Lower leg skin (tissue), 4 donors: ENCODE measurements at regions not wholly inside any gene's neighbourhood (a gene's known extent, or its start where the extent isn't known, plus 50 kb on each side); places are given as distances from the start of the nearest gene placed in this dataset.

Experiments
- DNase-seq, 2 donors: peaks; one replicate each; pipeline ENCODE4 v3.0.0-alpha.2; 2019; ENCODE audit warnings: low spot score in 2 of 2
- H3K4me3 ChIP-seq: fragments of 200-600 bp; sonication (generic); 2 replicates; pipeline ENCODE4 v1.5.1; 2017; ENCODE audit warnings: mild to moderate bottlenecking, low read depth; ENCODE audit not compliant: poor library complexity, severe bottlenecking
- POLR2A ChIP-seq, 2 donors: fragments of 450-650 bp; IDR thresholded peaks; one replicate each; pipeline ENCODE4 v1.6.1; 2016 to 2017; ENCODE audit warnings: antibody characterized with exemption in 2 of 2, mild to moderate bottlenecking in 1 of 2, moderate library complexity in 1 of 2
- WGBS, 2 donors: methylation state at CpG; one replicate each; pipeline ENCODE4 v1.1.5; 2018; 5-methylcytosine and 5-hydroxymethylcytosine counted together
- intact Hi-C: fragments of 100-400 bp; cut with DNase I; formaldehyde crosslinking; loops from one replicate; pipeline ENCODE4 v1.15.0; 2023; ENCODE audit warnings: low total_unique reads
- TF ChIP-seq, protein P1 (sequence below), 3 donors: fragments of 450-650 bp; IDR thresholded peaks; one replicate each; pipeline ENCODE4 v1.5.1; 2016; ENCODE audit warnings: antibody characterized with exemption in 3 of 3, mild to moderate bottlenecking in 3 of 3, moderate library complexity in 2 of 3

DNA sequence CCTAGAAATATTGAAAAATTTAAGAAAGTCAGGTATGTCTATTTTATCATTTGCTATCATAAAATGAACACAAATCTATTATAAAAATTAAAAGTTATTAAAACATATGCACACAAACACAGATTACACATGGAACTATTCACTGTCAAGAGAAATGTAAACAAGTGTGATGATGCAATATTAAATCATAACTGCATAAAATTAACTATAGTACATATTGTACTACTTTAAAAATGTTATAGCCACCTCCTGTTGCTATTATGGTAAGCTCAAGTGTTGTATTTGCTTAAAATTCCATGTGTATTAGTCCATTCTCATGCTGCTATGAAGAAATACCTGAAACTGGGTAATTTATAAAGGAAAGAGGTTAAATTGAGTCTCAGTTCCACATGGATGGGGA is 54.7 kb upstream of the CMC1 start:
- TF ChIP-seq, protein P1, sequence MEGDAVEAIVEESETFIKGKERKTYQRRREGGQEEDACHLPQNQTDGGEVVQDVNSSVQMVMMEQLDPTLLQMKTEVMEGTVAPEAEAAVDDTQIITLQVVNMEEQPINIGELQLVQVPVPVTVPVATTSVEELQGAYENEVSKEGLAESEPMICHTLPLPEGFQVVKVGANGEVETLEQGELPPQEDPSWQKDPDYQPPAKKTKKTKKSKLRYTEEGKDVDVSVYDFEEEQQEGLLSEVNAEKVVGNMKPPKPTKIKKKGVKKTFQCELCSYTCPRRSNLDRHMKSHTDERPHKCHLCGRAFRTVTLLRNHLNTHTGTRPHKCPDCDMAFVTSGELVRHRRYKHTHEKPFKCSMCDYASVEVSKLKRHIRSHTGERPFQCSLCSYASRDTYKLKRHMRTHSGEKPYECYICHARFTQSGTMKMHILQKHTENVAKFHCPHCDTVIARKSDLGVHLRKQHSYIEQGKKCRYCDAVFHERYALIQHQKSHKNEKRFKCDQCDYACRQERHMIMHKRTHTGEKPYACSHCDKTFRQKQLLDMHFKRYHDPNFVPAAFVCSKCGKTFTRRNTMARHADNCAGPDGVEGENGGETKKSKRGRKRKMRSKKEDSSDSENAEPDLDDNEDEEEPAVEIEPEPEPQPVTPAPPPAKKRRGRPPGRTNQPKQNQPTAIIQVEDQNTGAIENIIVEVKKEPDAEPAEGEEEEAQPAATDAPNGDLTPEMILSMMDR (IDR thresholded peaks at IDR 0.05) = no peak
- no peak for TF ChIP-seq POLR2A (IDR thresholded peaks at IDR 0.05)
- DNase-seq = no peak
- no peak overlapping the region for H3K4me3 ChIP-seq
- intact Hi-C loops = no loop called here

DNA sequence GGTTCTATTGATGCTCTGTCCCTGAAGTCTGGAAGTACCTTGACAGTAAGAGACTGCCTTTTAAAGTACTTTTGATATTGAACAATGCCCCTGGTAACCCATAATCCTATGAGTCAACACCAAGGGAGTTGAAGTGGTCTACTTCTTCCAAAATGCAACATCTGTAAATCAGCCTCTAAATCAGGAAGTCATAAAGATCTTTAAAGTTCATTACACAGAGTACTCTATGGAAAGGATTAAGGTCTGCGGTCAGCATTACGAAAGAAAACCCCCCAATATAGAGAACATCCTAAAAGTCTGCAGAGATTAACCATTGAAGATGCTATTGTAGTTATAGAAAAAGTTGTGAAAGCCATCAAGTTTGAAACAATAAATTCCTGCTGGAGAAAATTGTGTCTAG is 52.7 kb upstream of the CMC1 start:
- TF ChIP-seq POLR2A (IDR thresholded peaks at IDR 0.05) = no peak
- TF ChIP-seq, protein P1 (IDR thresholded peaks at IDR 0.05) = no peak
- H3K4me3 ChIP-seq = no peak overlapping the region
- intact Hi-C loops = no loop called here
- no peak for DNase-seq
- WGBS, 2 donors = 50 to 65% methylated on average over 2 of the region's 2 CpGs

GRCh38 chr3:28191363-28191762 is 50.1 kb upstream of the CMC1 start:
- WGBS, 2 donors = 97% methylated on average over 2 of the region's 2 CpGs
- intact Hi-C loops = no loop called here
- DNase-seq = no peak
- TF ChIP-seq, protein P1 (IDR thresholded peaks at IDR 0.05) = no peak
- TF ChIP-seq POLR2A (IDR thresholded peaks at IDR 0.05) = no peak
- no peak overlapping the region for H3K4me3 ChIP-seq
